ENCODE measurements at regions not wholly inside any gene's neighbourhood (a gene's known extent, or its start where the extent isn't known, plus 50 kb on each side); places are given as distances from the start of the nearest gene placed in this dataset.
A peak's percentile ranks its signal among the peaks of the same experiment; 100 is the strongest.
"Not testable (repeated sequence)": the region's sequence is repeated elsewhere in the genome, so short reads cannot be mapped to it uniquely, and the experiment has no call there.

GRCh38 chr1:58968360-58968952, 184.6 kb upstream of the JUN start:
- Histone ChIP-seq H3K4me3 (peak overlapping the region in 1 of 8 donors; percentile 10), H3K4me1 (peaks cover 12 to 34% (median 27%) of the 10 kb centered on the region in 6 donors), H3K27me3 (replicated peaks in 1 of 7) (no peaks in the 10 kb centered on the region), H3K27ac (peak overlapping the region; percentile 79 to 92 (median 82)), H3K36me3 (no peaks in the 10 kb centered on the region), H3K9me3 (no peaks in the 10 kb centered on the region)
- DNase-seq, result peak; percentile 78
- 13 to 41% (median 30%) methylated on average over 4 of the region's 4 CpGs for WGBS, 5 donors
- intact Hi-C loops (cut with DNase I; ENCODE audit: low total_unique reads), result no loop called here
- TF ChIP-seq CTCF (IDR thresholded peaks at IDR 0.05 in 8 of 11, conservative IDR thresholded peaks at IDR 0.05 in 3 of 11) (no peak), POLR2AphosphoS5 (IDR thresholded peaks at IDR 0.05) (peak in 2 of 3 donors; percentile 26 to 32)

- intact Hi-C loops (cut with DNase I; ENCODE audit: low total_unique reads), result not testable (repeated sequence)
These were observed 185.3 kb upstream of the JUN start for GRCh38 chr1:58969176-58969575.

GRCh38 chr1:58971629-58972140, 187.8 kb upstream of the JUN start:
- TF ChIP-seq CTCF (IDR thresholded peaks at IDR 0.05 in 8 of 11, conservative IDR thresholded peaks at IDR 0.05 in 3 of 11) (no peak), POLR2A (IDR thresholded peaks at IDR 0.05) (no peak), POLR2AphosphoS5 (IDR thresholded peaks at IDR 0.05) (no peak)

More at GRCh38 chr1:58969176-58969575, 185.3 kb upstream of the JUN start:
- not testable (repeated sequence) for H3K4me3 ChIP-seq; DNase-seq; H3K9me3 ChIP-seq; H3K27me3 ChIP-seq (replicated peaks in 1 of 7); H3K36me3 ChIP-seq
- Histone ChIP-seq H3K4me1 (peaks cover 12 to 34% (median 27%) of the 10 kb centered on the region in 6 donors), H3K27ac (peak overlapping the region; percentile 79 to 92 (median 82))

DNA sequence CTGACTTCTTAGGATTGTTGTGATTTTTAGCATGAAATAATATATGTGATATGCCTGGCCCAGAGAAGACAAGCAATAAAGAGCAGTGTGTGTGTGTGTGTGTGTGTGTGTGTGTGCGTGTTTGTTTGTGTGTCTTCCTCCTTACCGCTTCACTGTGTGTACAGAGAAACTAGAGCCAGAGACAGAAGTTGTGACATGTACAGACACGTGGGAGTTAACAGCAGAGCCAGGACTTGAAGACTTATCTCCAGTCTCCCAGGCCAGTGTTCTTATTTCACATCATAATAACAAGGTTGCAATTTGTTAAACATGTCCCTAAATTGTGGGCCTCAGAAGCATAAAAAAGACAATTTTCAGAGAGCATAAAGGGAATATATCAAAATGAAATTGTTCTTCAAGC, 192.0 kb upstream of the JUN start:
- no peak overlapping the region for H3K4me3 ChIP-seq
- H3K27me3 ChIP-seq (replicated peaks in 1 of 7), result no peaks in the 10 kb centered on the region
- no peak overlapping the region for H3K27ac ChIP-seq
- peaks cover 0 to 14% (median 9%) of the 10 kb centered on the region in 6 donors for H3K4me1 ChIP-seq
- intact Hi-C loops (cut with DNase I; ENCODE audit: low total_unique reads), result no loop called here
- no peak for DNase-seq
- 67 to 87% (median 76%) methylated on average over 3 of the region's 3 CpGs for WGBS, 5 donors
- TF ChIP-seq POLR2A (IDR thresholded peaks at IDR 0.05) (no peak), POLR2AphosphoS5 (IDR thresholded peaks at IDR 0.05) (no peak), CTCF (IDR thresholded peaks at IDR 0.05 in 8 of 11, conservative IDR thresholded peaks at IDR 0.05 in 3 of 11) (no peak)
- H3K36me3 ChIP-seq, result no peaks in the 10 kb centered on the region
- H3K9me3 ChIP-seq, result no peaks in the 10 kb centered on the region

More at GRCh38 chr1:58971629-58972140, 187.8 kb upstream of the JUN start:
- intact Hi-C loops (cut with DNase I; ENCODE audit: low total_unique reads), result no loop called here
- Histone ChIP-seq H3K4me3 (no peak overlapping the region), H3K9me3 (no peaks in the 10 kb centered on the region), H3K4me1 (peaks cover 12 to 25% (median 22%) of the 10 kb centered on the region in 6 donors), H3K27me3 (replicated peaks in 1 of 7) (no peaks in the 10 kb centered on the region), H3K36me3 (no peaks in the 10 kb centered on the region), H3K27ac (no peak overlapping the region)
- DNase-seq, result no peak
- 72 to 87% (median 85%) methylated on average over 2 to 4 of the region's 4 CpGs for WGBS, 5 donors

Data from spleen (tissue), 11 donors.